GM23248 (cell line): ENCODE measurements at regions not wholly inside any gene's neighbourhood (a gene's known extent, or its start where the extent isn't known, plus 50 kb on each side); places are given as distances from the start of the nearest gene placed in this dataset.

Source experiments
- EZH2 ChIP-seq: fragments of 200-600 bp; sonication (generic); IDR thresholded peaks from 2 replicates; pipeline ENCODE4 v1.6.1; 2018; ENCODE audit warnings: antibody characterized with exemption, mild to moderate bottlenecking; ENCODE audit not compliant: insufficient read depth, poor library complexity, severe bottlenecking
- EZH2phosphoT487 ChIP-seq: fragments of 200-600 bp; sonication (generic); IDR thresholded peaks from 2 replicates; pipeline ENCODE4 v1.6.1; 2018; ENCODE audit warnings: antibody characterized with exemption, moderate library complexity, mild to moderate bottlenecking, low read depth; ENCODE audit not compliant: insufficient read depth

DNA sequence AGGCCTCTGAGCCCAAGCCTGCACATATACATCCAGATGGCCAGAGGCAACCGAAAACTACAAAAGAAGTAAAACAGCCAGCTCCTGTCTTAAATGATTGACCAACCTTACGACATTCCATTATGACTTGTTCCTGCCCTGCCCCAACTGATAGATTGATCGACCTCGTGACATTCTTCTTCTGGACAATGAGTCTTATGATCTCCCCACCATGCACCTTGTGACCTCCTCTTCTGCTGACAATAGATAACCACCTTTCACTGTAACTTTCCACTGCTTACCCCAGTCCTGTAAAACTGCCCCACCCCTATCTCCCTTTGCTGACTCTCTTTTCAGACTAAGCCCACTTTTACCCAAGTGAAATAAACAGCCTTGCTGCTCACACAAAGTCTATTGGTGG lies 670.0 kb upstream of the PKDCC start:
- TF ChIP-seq EZH2 (no peak), EZH2phosphoT487 (no peak)
